AG10803 (cell line): ENCODE measurements at regions not wholly inside any gene's neighbourhood (a gene's known extent, or its start where the extent isn't known, plus 50 kb on each side); places are given as distances from the start of the nearest gene placed in this dataset.
"Not testable (repeated sequence)": the region's sequence is repeated elsewhere in the genome, so short reads cannot be mapped to it uniquely, and the experiment has no call there.

Source experiments
- DNase-seq: peaks from one replicate; pipeline ENCODE4 v3.0.0; 2010; ENCODE audit warnings: low read depth
- H3K4me3 ChIP-seq: 2 replicates; pipeline ENCODE4 v1.5.1; 2011; ENCODE audit warnings: mild to moderate bottlenecking, low read length, control low read depth
- TF ChIP-seq, protein P1 (sequence below): conservative IDR thresholded peaks from 2 replicates; pipeline ENCODE4 v1.5.1; 2011; ENCODE audit warnings: mild to moderate bottlenecking, low read length, control low read depth, inconsistent platforms

- TF ChIP-seq, protein P1, sequence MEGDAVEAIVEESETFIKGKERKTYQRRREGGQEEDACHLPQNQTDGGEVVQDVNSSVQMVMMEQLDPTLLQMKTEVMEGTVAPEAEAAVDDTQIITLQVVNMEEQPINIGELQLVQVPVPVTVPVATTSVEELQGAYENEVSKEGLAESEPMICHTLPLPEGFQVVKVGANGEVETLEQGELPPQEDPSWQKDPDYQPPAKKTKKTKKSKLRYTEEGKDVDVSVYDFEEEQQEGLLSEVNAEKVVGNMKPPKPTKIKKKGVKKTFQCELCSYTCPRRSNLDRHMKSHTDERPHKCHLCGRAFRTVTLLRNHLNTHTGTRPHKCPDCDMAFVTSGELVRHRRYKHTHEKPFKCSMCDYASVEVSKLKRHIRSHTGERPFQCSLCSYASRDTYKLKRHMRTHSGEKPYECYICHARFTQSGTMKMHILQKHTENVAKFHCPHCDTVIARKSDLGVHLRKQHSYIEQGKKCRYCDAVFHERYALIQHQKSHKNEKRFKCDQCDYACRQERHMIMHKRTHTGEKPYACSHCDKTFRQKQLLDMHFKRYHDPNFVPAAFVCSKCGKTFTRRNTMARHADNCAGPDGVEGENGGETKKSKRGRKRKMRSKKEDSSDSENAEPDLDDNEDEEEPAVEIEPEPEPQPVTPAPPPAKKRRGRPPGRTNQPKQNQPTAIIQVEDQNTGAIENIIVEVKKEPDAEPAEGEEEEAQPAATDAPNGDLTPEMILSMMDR: no peak
- no peak overlapping the region for H3K4me3 ChIP-seq
- DNase-seq: no peak
Measured at GRCh38 chr11:46181843-46182424, 60.7 kb upstream of the PHF21A start.

DNA sequence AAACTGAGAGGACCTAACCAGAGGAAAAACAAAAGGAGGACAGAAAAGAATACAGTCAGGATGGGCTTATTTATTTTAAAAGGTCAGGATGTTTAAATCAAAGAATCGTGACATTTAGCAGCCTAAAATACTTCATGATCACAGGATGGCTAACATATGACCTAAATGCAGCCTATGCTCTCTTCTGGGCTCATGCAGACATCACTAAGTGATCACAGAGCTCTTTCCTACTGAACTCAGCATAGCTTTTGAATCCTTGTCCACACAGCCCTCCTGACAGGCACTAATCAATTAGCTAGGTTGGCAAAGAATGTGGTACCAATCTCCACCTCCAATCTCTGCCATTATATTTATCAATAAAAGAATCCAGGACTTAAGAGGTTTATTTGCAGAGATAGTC is 60.1 kb upstream of the PHF21A start:
- no peak overlapping the region for H3K4me3 ChIP-seq
- TF ChIP-seq, protein P1: no peak
- no peak for DNase-seq

DNA sequence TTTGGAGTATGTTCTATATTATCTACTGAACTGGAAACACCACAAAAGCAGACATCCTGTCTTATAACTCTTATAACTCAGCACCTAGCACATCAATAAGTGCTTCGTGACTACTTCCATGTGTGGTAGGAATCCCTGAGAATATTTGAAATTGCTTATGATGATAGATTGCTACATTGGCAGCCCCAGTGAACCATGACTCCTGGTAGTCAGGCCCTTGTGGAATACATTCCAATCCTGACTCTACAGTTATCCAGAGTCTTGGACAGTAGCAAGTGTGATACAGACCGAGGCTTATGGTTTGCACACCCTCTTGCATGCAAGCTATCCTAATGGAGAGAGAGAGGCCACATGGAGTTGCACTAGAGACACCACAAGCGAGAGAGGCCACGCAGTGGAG is 59.5 kb upstream of the PHF21A start:
- H3K4me3 ChIP-seq: no peak overlapping the region
- TF ChIP-seq, protein P1: no peak
- DNase-seq: peak; percentile 82

GRCh38 chr11:46178513-46178912 is 57.3 kb upstream of the PHF21A start:
- no peak overlapping the region for H3K4me3 ChIP-seq
- TF ChIP-seq, protein P1: no peak
- DNase-seq: no peak

GRCh38 chr11:46176421-46176820 is 55.2 kb upstream of the PHF21A start:
- DNase-seq: no peak
- H3K4me3 ChIP-seq: no peak overlapping the region
- TF ChIP-seq, protein P1: no peak

DNA sequence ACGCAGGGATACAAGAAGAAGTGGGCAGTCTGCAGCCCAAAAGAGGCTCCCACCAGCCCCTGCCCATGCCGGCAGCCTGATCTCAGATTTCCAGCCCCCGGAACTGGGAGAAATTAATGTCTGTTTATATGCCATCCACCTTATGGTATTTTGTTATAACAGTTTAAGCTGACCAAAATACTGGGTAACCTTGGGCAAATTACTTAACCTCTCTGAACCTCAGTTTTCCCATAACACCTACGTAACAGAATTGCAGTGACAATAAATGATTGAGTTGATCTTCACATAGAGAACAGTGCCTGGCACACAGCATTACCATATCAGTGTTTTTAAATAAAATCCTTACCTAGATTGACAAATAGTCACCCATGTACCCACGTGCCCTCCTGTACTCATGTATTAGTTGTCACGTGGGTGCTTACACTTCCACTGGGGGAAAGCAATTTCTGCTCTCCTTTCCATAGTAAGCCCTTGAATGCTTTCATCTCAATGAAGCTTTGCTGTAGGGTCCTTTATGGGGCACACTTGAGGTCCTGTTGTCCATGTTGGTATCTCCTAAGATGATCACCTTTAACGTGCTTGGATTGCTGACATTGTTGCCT is 54.2 kb upstream of the PHF21A start:
- no peak overlapping the region for H3K4me3 ChIP-seq
- TF ChIP-seq, protein P1: no peak
- DNase-seq: no peak

DNA sequence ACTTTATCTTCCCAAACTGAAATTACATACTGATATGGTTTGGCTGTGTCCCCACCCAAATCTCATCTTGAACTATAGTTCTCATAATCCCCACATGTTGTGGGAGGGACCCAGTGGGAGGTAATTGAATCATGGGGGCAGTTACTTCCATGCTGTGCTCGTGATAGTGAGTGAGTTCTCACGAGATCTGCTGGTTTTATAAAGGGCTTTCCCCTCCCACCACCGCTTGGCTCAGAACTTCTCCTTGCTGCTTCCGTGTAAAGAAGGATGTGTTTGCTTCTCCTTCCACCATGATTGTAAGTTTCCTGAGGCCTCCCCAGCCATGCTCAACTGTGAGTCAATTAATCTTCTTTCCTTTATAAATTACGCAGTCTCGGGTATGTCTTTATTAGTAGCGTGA is 50.4 kb upstream of the PHF21A start:
- not testable (repeated sequence) for H3K4me3 ChIP-seq, DNase-seq
